Chondrocyte (in vitro differentiated cells): ENCODE measurements at regions not wholly inside any gene's neighbourhood (a gene's known extent, or its start where the extent isn't known, plus 50 kb on each side); places are given as distances from the start of the nearest gene placed in this dataset.

Experiments used
- DNase-seq: peaks from one replicate; pipeline ENCODE4 v3.0.0; 2021; ENCODE audit warnings: mixed read lengths, low spot score
- H3K27ac Mint-ChIP-seq: one replicate; pipeline ENCODE4 v1.8.0; 2021; ENCODE audit warnings: mild to moderate bottlenecking, moderate library complexity, mixed read lengths; ENCODE audit not compliant: unreplicated experiment
- H3K27me3 Mint-ChIP-seq: 2 replicates; pipeline ENCODE4 v1.8.0; 2021; ENCODE audit warnings: low read depth, mixed read lengths
- H3K36me3 Mint-ChIP-seq: 2 replicates; pipeline ENCODE4 v1.8.0; 2021; ENCODE audit warnings: low read depth, mixed read lengths
- H3K4me1 Mint-ChIP-seq: 2 replicates; pipeline ENCODE4 v1.8.0; 2021; ENCODE audit warnings: low read depth, mild to moderate bottlenecking, mixed read lengths
- H3K4me3 Mint-ChIP-seq: one replicate; pipeline ENCODE4 v1.8.0; 2021; ENCODE audit warnings: mild to moderate bottlenecking, moderate library complexity, mixed read lengths; ENCODE audit not compliant: unreplicated experiment
- H3K9me3 Mint-ChIP-seq: 2 replicates; pipeline ENCODE4 v1.8.0; 2021; ENCODE audit warnings: low read depth, mixed read lengths
- TF ChIP-seq, protein P1 (sequence below): fragments of 200-600 bp; sonication (generic); IDR thresholded peaks from 2 replicates; pipeline ENCODE4 v1.5.0; 2021; ENCODE audit warnings: antibody characterized with exemption, mild to moderate bottlenecking, moderate library complexity

DNA sequence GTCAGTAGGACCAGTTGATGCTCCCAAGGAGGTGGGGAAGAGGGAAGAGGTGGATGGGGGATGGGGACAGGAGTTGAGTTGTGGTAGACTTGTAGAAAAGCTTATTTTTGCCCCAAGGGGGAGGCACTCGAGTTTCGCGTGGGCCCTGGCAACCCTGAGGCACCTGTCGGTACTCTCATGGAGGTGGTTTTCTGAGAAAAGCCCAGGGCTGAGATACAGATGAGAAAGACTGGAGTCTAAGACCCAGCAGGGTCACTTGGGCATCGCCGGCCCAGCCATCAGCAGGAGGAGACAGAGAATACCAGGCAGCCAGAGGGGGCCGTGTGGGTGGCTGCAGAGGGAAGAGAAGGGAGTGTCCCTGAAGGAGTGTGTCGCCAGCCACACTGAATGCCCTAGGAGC is 57.7 kb upstream of the HPCAL1 start:
- peaks cover 4% of the 10 kb centered on the region for H3K9me3 Mint-ChIP-seq
- H3K27me3 Mint-ChIP-seq = peaks cover 1% of the 10 kb centered on the region
- TF ChIP-seq, protein P1, sequence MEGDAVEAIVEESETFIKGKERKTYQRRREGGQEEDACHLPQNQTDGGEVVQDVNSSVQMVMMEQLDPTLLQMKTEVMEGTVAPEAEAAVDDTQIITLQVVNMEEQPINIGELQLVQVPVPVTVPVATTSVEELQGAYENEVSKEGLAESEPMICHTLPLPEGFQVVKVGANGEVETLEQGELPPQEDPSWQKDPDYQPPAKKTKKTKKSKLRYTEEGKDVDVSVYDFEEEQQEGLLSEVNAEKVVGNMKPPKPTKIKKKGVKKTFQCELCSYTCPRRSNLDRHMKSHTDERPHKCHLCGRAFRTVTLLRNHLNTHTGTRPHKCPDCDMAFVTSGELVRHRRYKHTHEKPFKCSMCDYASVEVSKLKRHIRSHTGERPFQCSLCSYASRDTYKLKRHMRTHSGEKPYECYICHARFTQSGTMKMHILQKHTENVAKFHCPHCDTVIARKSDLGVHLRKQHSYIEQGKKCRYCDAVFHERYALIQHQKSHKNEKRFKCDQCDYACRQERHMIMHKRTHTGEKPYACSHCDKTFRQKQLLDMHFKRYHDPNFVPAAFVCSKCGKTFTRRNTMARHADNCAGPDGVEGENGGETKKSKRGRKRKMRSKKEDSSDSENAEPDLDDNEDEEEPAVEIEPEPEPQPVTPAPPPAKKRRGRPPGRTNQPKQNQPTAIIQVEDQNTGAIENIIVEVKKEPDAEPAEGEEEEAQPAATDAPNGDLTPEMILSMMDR = no peak
- peak; percentile 53 for DNase-seq
- peaks cover 4% of the 10 kb centered on the region for H3K36me3 Mint-ChIP-seq
- no peak overlapping the region for H3K27ac Mint-ChIP-seq
- no peak overlapping the region for H3K4me3 Mint-ChIP-seq
- no peaks in the 10 kb centered on the region for H3K4me1 Mint-ChIP-seq

DNA sequence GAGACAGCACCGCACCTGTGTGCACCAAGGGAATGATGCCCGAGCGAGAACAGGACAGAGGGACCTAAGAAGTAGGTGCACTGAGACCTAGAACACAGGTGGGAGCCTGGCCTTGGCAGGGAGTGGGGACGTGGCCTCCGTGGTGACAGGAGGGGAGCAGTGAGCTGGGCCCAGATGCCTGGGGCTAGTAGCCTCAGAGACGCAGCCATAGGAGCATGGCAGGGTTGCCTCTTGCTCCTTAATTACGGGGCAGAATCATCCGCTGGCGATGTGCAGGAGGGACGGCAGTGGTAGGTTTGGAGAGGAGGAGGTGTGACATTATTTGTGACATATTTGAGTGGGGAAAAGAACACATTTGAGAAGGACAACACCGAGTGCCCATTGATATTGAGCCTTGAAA is 57.0 kb upstream of the HPCAL1 start:
- peak; percentile 62 for DNase-seq
- TF ChIP-seq, protein P1 = no peak
- Mint-ChIP-seq H3K27me3 (peaks cover 1% of the 10 kb centered on the region), H3K4me3 (no peak overlapping the region), H3K27ac (no peak overlapping the region), H3K36me3 (peaks cover 7% of the 10 kb centered on the region), H3K9me3 (peaks cover 10% of the 10 kb centered on the region), H3K4me1 (no peaks in the 10 kb centered on the region)

DNA sequence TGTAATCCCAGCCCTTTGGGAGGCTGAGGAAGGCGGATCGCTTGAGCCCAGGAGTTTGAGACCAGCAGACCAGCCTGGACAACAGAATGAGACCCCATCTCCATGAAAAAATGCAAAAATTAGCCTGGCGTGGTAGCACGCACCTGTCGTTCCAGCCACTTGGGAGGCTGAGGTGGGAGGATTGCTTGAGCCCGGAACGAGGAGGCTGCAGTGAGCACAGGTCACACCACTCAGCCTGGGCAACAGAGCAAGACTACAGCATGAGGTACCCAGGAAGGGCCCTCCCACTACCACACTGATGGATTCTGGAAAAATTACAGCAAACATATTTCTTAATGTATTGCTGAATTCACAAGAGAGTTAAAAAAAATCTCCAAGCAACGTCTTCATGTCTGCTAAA is 56.3 kb upstream of the HPCAL1 start:
- DNase-seq = peak; percentile 17
- TF ChIP-seq, protein P1 = no peak
- peaks cover 10% of the 10 kb centered on the region for H3K36me3 Mint-ChIP-seq
- no peak overlapping the region for H3K27ac Mint-ChIP-seq
- no peaks in the 10 kb centered on the region for H3K4me1 Mint-ChIP-seq
- peaks cover 14% of the 10 kb centered on the region for H3K9me3 Mint-ChIP-seq
- H3K27me3 Mint-ChIP-seq = peaks cover 1% of the 10 kb centered on the region
- H3K4me3 Mint-ChIP-seq = no peak overlapping the region

DNA sequence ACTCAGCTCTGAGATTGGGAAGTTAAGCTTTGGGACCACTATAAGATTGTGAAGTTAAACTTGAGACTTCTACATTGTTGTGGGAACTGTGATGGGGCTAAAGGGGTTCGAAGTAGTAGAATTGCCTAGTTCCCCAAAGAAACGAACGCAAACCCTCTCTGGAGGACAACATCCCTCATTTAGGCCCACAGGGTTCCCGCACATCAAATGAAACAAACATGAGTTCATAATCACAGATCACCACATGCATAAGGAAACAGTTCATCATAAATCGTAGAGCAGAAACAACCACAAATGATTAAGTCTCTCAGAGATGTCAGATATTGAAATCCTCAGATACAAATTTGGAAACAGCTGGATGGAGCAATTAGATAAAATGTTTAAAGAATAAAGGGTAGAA is 55.9 kb upstream of the HPCAL1 start:
- H3K4me3 Mint-ChIP-seq = no peak overlapping the region
- TF ChIP-seq, protein P1 = no peak
- no peak overlapping the region for H3K27ac Mint-ChIP-seq
- H3K27me3 Mint-ChIP-seq = peaks cover 1% of the 10 kb centered on the region
- no peak for DNase-seq
- H3K36me3 Mint-ChIP-seq = peaks cover 11% of the 10 kb centered on the region
- H3K4me1 Mint-ChIP-seq = no peaks in the 10 kb centered on the region
- H3K9me3 Mint-ChIP-seq = peaks cover 14% of the 10 kb centered on the region

DNA sequence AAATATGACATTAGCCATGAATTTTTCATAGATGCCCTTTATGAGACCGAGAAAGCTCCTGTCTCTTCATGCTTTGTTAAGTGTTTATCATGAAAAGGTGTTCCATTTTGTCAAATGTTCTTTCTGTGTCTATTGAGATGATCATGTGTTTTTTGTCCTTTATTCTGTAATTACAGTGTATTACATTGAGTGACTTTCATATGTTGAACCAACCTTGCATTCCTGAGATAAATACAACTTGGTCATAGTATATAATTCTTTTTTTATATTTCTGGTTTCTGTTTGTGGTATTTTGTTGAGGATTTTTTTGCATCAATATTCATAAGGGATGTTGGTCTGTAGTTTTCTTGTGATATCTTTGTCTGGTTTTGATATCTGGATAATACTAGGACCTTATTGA is 52.9 kb upstream of the HPCAL1 start:
- Mint-ChIP-seq H3K4me1 (no peaks in the 10 kb centered on the region), H3K27ac (no peak overlapping the region), H3K4me3 (no peak overlapping the region), H3K36me3 (peaks cover 11% of the 10 kb centered on the region), H3K9me3 (peaks cover 14% of the 10 kb centered on the region), H3K27me3 (no peaks in the 10 kb centered on the region)
- DNase-seq = no peak
- TF ChIP-seq, protein P1 = no peak
